Skeletal muscle satellite cell (primary cell): ENCODE measurements at regions not wholly inside any gene's neighbourhood (a gene's known extent, or its start where the extent isn't known, plus 50 kb on each side); places are given as distances from the start of the nearest gene placed in this dataset.
A peak's percentile ranks its signal among the peaks of the same experiment; 100 is the strongest.

Experiments used
- H3K27me3 ChIP-seq: 2 replicates; pipeline ENCODE4 v1.7.0; 2013; ENCODE audit warnings: low read length; ENCODE audit not compliant: control insufficient read depth, insufficient read depth
- H3K36me3 ChIP-seq: 2 replicates; pipeline ENCODE4 v1.7.0; 2013; ENCODE audit warnings: mild to moderate bottlenecking, control low read depth, low read length; ENCODE audit not compliant: insufficient read depth
- H3K4me1 ChIP-seq: 2 replicates; pipeline ENCODE4 v1.7.0; 2013; ENCODE audit warnings: low read length; ENCODE audit not compliant: control insufficient read depth, insufficient read depth
- H3K4me2 ChIP-seq: 2 replicates; pipeline ENCODE4 v1.7.0; 2013; ENCODE audit warnings: mild to moderate bottlenecking, low read length
- H3K4me3 ChIP-seq: 2 replicates; pipeline ENCODE4 v1.7.0; 2013; ENCODE audit warnings: low read length
- H3K9ac ChIP-seq: 2 replicates; pipeline ENCODE4 v1.7.0; 2013; ENCODE audit warnings: mild to moderate bottlenecking, low read depth, low read length, moderate library complexity
- H3K9me3 ChIP-seq: replicated peaks from 2 replicates; pipeline ENCODE4 v1.7.0; 2013; ENCODE audit warnings: mild to moderate bottlenecking, control low read depth, low read length

GRCh38 chr10:60664859-60665258, 113.4 kb upstream of the CDK1 start:
- Histone ChIP-seq H3K4me1 (peaks cover 31% of the 10 kb centered on the region), H3K9me3 (no peaks in the 10 kb centered on the region), H3K4me2 (no peak overlapping the region), H3K4me3 (no peak overlapping the region), H3K36me3 (no peaks in the 10 kb centered on the region), H3K9ac (no peak overlapping the region), H3K27me3 (no peaks in the 10 kb centered on the region)

DNA sequence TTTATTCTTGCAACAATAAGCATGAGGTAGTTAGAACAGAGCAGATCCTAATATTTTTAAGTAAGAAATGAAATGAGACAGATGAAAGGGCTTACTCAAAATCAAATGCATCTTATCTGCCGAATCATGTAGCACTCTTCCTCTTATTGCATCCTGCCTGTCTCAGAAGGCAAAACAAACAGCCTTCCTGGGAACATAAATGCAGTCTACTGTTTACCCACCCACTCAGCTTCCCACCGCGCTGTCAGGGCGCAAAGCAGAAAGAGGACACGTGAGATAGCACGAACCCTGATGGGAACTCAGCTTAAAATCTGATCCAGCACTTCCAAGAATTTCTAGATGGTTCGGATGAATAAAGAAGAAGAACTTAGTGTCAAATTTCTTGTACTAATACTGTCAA, 114.4 kb upstream of the CDK1 start:
- H3K9me3 ChIP-seq: no peaks in the 10 kb centered on the region
- no peak overlapping the region for H3K9ac ChIP-seq
- H3K27me3 ChIP-seq: no peaks in the 10 kb centered on the region
- no peaks in the 10 kb centered on the region for H3K36me3 ChIP-seq
- H3K4me3 ChIP-seq: no peak overlapping the region
- H3K4me2 ChIP-seq: no peak overlapping the region
- H3K4me1 ChIP-seq: peaks cover 31% of the 10 kb centered on the region

- H3K4me2 ChIP-seq: no peak overlapping the region
- no peak overlapping the region for H3K4me3 ChIP-seq
- no peak overlapping the region for H3K9ac ChIP-seq
- no peaks in the 10 kb centered on the region for H3K36me3 ChIP-seq
- H3K4me1 ChIP-seq: peaks cover 31% of the 10 kb centered on the region
- no peaks in the 10 kb centered on the region for H3K27me3 ChIP-seq
- no peaks in the 10 kb centered on the region for H3K9me3 ChIP-seq
These were observed 115.2 kb upstream of the CDK1 start for GRCh38 chr10:60662917-60663614.

GRCh38 chr10:60661637-60662036, 116.6 kb upstream of the CDK1 start:
- H3K9ac ChIP-seq: no peak overlapping the region
- no peaks in the 10 kb centered on the region for H3K27me3 ChIP-seq
- H3K9me3 ChIP-seq: no peaks in the 10 kb centered on the region
- peaks cover 31% of the 10 kb centered on the region for H3K4me1 ChIP-seq
- H3K36me3 ChIP-seq: no peaks in the 10 kb centered on the region
- H3K4me3 ChIP-seq: no peak overlapping the region
- H3K4me2 ChIP-seq: peak overlapping the region; percentile 36

GRCh38 chr10:60660625-60661024, 117.7 kb upstream of the CDK1 start:
- Histone ChIP-seq H3K27me3 (no peaks in the 10 kb centered on the region), H3K36me3 (no peaks in the 10 kb centered on the region), H3K4me1 (peaks cover 31% of the 10 kb centered on the region), H3K4me3 (no peak overlapping the region), H3K9me3 (no peaks in the 10 kb centered on the region), H3K9ac (no peak overlapping the region), H3K4me2 (no peak overlapping the region)

GRCh38 chr10:60654813-60655464, 123.3 kb upstream of the CDK1 start:
- H3K4me3 ChIP-seq: no peak overlapping the region
- no peak overlapping the region for H3K9ac ChIP-seq
- no peaks in the 10 kb centered on the region for H3K9me3 ChIP-seq
- H3K4me2 ChIP-seq: no peak overlapping the region
- no peaks in the 10 kb centered on the region for H3K36me3 ChIP-seq
- H3K4me1 ChIP-seq: no peaks in the 10 kb centered on the region
- no peaks in the 10 kb centered on the region for H3K27me3 ChIP-seq

DNA sequence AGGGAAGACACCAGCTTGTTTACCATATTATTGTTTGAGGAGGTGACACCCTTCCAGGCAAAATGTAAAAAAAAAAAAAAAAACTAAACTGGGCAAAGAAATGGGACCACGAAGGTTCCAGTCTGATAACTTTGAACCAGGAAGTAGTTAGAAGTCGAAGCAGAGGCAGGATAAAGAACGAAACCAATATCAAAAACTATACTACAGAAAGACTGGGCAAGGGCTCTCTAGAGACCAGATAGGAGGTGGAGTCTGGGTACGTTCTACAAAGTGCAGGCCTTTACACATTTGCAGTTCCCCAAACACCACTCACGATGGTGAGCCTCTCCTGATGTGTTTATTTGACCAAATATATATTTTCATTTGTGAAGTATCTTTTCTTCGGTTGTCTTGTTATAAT, 125.7 kb upstream of the CDK1 start:
- H3K9ac ChIP-seq: no peak overlapping the region
- H3K4me3 ChIP-seq: no peak overlapping the region
- no peaks in the 10 kb centered on the region for H3K9me3 ChIP-seq
- H3K4me2 ChIP-seq: no peak overlapping the region
- H3K4me1 ChIP-seq: no peaks in the 10 kb centered on the region
- H3K36me3 ChIP-seq: no peaks in the 10 kb centered on the region
- no peaks in the 10 kb centered on the region for H3K27me3 ChIP-seq

- no peak overlapping the region for H3K4me2 ChIP-seq
- H3K4me3 ChIP-seq: no peak overlapping the region
- no peaks in the 10 kb centered on the region for H3K9me3 ChIP-seq
- no peak overlapping the region for H3K9ac ChIP-seq
- no peaks in the 10 kb centered on the region for H3K36me3 ChIP-seq
- no peaks in the 10 kb centered on the region for H3K27me3 ChIP-seq
- H3K4me1 ChIP-seq: no peaks in the 10 kb centered on the region
These were observed 127.9 kb upstream of the CDK1 start for GRCh38 chr10:60650378-60650800.

DNA sequence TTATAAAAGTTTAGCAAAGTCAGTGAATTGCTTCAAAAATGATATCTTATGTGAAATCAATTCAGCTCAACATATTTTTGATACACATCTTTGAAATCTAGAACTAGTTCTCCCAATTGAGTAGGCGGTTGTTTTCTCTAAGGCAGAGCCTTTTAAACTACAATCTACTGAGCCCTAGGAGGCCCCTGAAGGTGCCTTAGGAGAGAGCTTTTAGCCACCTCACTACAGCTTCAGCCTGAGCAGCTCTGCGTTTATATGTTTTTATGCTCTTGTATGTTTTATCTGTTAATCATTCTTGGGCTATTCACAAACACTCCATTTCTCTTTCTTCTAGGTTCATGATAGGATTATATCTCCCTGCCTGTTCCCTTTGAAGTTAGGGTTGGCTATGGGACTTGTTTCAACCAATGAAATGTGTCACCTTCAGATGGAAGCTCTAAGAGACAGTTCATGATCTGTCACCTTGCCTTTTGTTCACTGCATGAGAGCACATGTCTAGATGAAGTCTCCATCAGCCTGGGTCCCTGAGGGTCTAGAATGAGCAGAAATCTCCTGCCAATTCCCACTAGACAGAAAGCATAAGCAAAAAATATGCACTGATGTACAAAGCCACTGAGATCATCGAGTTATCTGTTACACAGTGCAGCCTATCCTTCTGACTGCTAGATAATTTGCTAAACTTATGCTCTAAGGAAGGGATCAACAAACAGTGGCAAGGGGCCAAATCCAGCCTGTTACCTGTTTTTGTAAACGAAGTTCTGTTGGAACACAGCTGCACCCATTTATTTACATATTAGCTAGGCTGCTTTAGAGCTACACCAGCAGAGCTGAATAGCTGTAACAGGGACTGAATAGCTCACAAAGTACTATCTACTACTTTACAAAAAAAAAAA, 128.5 kb upstream of the CDK1 start:
- no peaks in the 10 kb centered on the region for H3K9me3 ChIP-seq
- H3K4me1 ChIP-seq: no peaks in the 10 kb centered on the region
- no peak overlapping the region for H3K9ac ChIP-seq
- no peak overlapping the region for H3K4me2 ChIP-seq
- no peaks in the 10 kb centered on the region for H3K36me3 ChIP-seq
- no peak overlapping the region for H3K4me3 ChIP-seq
- no peaks in the 10 kb centered on the region for H3K27me3 ChIP-seq

DNA sequence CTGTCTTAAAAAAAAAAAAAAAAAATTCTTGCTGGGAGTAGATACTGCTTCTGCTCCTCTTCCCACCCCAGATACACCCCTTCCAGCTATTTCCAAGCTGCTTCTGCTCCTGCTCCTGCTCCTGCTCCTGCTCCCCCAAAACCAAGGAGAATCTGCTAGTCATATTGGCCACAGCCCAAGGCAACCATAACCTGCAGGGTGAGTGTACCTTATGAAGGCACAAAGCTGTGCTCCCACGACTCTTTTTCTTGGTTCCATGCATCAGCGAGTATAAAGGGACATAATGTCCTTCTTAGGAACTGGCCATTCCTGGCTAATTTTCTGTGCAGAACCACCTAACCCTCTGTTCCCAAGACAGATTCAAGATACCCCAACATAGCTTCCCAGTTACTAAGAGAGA, 129.5 kb upstream of the CDK1 start:
- no peak overlapping the region for H3K9ac ChIP-seq
- H3K4me1 ChIP-seq: no peaks in the 10 kb centered on the region
- no peaks in the 10 kb centered on the region for H3K9me3 ChIP-seq
- H3K4me3 ChIP-seq: no peak overlapping the region
- no peaks in the 10 kb centered on the region for H3K27me3 ChIP-seq
- no peaks in the 10 kb centered on the region for H3K36me3 ChIP-seq
- H3K4me2 ChIP-seq: no peak overlapping the region

DNA sequence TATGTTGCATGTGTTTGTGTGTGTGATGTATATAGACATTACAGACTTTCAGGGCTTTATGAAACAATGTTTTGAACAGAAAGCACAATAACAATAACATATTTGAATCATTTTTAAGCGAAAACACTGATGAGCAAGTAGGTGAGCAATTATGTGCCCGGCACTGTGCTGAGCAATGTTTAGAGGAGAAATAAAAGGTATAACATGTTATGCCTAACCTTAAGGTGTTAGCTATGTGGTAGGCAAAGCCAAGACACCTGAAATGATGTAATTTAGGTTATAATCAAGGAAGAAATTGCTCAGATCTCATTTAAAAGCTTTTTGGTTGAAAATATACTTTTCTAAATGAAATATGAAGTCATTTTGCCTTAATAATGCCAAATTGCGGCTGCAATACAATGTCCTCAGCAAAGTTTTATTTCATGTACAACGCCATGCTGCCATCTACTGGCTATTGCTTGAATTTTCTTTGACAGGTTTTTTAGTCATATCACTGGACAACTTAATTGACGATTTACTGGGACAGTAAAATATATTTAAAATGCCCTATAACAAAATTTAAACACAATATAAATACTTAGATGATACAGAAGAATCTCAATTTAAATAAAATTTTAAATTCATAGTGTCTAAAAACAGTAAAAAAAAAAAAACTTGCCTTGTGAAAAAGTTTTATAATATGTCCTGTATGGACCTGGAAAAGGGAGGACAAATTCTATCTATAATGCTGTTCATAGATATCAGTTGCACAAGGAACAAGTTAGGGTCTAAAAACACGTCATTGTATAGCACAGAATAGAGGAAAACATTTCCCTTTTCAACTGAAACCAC, 131.1 kb upstream of the CDK1 start:
- no peaks in the 10 kb centered on the region for H3K9me3 ChIP-seq
- H3K27me3 ChIP-seq: no peaks in the 10 kb centered on the region

More for the DNA sequence above, 131.1 kb upstream of the CDK1 start:
- H3K36me3 ChIP-seq: no peaks in the 10 kb centered on the region
- no peak overlapping the region for H3K9ac ChIP-seq
- H3K4me1 ChIP-seq: no peaks in the 10 kb centered on the region
- H3K4me3 ChIP-seq: no peak overlapping the region
- no peak overlapping the region for H3K4me2 ChIP-seq
